Testis (tissue), 2 donors: ENCODE measurements at regions not wholly inside any gene's neighbourhood (a gene's known extent, or its start where the extent isn't known, plus 50 kb on each side); places are given as distances from the start of the nearest gene placed in this dataset.

Source experiments
- CTCF ChIP-seq, 3 experiments: fragments of 450-650 bp in 2 of 3; fragments of 200-600 bp in 1 of 3; sonication (generic) in 1 of 3; IDR thresholded peaks; one replicate each; pipeline ENCODE4 v1.5.1; 2016 to 2019; ENCODE audit warnings: antibody characterized with exemption in 3 of 3, mild to moderate bottlenecking in 2 of 3, moderate library complexity in 1 of 3
- POLR2A ChIP-seq: fragments of 450-650 bp; IDR thresholded peaks from one replicate; pipeline ENCODE4 v1.6.1; 2017; ENCODE audit warnings: antibody characterized with exemption, mild to moderate bottlenecking, moderate library complexity

GRCh38 chr1:188782220-188782841, 1695.3 kb downstream of the BRINP3 start:
- TF ChIP-seq CTCF (IDR thresholded peaks at IDR 0.05): peak in 2 of 3 experiments; percentile 32 to 49
- no peak for TF ChIP-seq POLR2A
